Left forelimb (tissue), 1 donor: ENCODE measurements at regions not wholly inside any gene's neighbourhood (a gene's known extent, or its start where the extent isn't known, plus 50 kb on each side); places are given as distances from the start of the nearest gene placed in this dataset.

Experiments
- DNase-seq: peaks from one replicate; pipeline ENCODE4 v3.0.0-alpha.2; 2018; ENCODE audit warnings: low spot score

DNA sequence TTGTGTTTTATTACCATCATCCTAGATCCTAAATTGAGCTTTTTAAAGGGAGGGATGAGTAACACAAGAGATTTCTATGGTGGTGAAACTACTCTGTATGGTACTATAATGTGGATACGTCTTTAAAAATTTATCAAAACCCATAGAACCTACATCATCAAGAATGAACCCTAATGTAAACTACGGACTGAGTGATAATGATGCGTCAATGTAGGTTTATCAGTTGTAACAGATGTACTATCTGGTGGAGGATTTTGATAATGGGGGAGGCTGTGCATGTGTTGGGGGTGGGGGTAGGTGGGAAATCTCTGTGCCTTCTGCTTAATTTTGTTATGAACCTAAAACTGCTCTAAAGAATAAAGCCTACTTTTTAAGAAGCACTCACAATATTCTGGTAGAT is 724.1 kb upstream of the SOX9 start:
- no peak for DNase-seq

DNA sequence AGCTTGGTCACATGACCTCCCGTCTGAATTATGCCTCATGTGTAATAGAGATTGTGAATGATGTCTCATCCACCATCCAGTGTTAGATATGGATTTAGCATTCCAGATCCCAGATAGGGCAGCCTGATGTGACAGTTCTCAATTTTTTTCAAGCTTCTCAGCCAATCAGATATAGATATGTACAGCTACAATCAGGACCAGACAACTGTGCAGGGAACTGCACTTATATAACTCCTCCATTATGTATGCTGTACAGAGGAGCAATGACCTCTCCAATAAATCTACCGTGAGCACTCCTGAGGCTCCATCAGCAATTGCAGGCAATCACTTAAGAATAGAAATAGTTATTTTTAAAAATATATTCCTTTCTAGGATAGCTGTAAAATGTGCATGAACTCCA is 722.8 kb upstream of the SOX9 start:
- no peak for DNase-seq

DNA sequence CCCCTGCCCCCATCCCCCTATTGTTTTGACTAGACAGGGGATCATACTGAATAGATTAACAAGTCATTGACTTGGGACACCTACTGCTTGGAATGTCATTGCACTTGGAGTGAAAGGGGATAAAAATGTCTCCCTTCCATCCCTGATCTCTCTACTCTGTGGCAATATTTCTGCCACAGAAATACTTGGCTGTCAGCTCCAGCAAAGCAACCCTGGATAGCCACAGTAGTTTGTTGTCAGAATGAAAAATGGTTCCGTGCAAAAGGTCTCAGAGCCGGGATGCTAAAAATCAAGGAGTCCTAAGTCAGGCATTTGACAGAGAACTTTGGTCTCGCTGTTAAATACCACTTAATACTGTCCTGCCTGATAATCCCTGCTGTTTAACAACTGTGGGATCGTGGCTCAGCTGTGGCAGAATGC is 722.0 kb upstream of the SOX9 start:
- no peak for DNase-seq

DNA sequence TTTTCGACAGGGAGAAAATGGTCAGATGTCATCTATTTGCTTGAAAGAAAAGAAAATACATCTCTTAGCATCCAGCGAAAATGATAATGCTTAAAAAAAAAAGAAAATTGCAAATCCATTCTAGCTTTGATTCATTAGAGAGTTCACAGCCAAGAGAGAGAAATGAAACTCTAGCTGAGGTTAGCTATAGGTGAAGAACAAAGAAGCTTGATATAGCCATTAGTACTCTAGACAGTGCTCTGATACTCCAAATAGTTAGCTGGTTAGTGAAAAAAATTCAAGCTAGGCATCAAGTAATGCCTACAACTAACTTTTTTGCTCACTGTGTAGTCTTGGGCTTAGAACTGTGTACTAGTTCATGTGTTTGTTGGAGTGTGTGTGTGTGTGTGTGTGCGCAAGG is 721.6 kb upstream of the SOX9 start:
- no peak for DNase-seq

DNA sequence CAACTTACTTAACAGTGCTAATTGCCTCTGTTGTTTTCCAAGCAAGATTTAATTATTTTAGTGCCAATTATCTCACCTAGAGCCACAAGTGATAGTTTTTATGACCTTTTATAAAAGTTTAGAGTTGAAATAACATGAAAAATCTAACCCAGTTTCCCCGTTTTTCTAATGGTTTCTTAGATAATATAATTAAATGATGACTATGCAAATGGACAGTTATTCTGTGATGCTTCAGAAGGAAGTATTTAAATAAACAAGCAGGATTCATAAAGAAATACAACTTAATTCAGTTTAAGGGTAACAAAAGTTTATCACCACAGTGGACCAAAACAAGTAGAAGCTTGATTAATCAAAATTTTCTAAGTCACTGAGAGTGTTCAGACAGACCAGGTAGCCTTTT is 721.2 kb upstream of the SOX9 start:
- no peak for DNase-seq

DNA sequence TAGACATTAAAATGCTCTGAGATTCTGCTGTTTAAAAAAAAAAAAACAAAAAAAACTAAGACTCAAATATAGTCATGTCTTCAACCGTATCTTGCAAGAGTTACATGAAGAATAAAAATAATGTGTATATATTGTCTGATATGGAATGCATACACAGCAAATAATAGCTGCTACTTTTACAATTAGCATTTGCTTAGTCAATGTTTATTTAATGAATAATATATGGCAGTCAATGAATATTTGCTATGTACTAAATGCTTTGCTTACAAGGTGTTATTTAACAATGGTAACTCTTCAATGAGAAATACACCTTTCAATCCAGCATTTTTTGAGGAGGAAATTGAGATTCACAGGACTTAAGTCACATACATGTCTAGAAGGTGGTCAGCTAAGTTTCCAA is 718.8 kb upstream of the SOX9 start:
- DNase-seq, result no peak

DNA sequence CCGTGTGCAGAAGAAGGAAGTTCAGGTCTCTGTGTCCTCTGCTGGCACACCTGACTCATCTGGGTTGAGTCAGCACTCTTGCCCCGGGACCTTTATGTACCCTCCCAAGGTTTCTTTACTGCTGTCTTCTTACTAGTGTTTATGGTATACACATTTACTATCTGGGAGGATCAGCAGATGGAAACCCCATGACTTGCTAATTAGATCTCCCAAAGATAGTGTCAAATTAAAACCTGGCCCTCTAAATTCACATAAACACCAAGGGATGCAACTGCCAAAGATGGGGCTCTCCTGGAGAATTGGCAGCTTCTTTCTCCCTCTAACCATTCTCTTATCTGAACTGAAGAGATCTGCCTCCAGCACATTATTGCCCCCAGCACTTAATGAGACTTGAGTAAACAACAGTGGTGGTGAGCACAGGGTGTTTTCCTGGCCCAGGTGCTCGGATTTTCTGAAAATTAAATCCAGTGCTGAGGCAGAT is 718.1 kb upstream of the SOX9 start:
- no peak for DNase-seq

DNA sequence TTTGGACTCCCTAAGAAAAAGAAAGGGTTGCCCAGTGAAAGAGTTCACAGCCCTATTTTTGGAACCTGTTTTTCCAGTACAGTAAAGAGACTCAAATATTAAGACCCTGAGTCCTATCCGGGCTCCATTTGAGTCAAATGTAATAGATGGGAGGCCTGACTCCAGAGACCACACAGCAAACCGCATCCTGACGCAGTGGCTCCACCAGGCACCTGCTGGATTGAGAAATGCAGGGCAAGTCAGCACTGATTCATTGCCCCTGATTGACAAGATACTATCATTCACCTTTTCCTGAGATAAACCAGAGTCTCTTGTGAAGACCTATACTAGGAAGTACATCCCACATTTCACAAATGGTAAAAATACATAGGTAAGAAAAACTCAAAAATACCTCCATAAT is 715.7 kb upstream of the SOX9 start:
- no peak for DNase-seq

DNA sequence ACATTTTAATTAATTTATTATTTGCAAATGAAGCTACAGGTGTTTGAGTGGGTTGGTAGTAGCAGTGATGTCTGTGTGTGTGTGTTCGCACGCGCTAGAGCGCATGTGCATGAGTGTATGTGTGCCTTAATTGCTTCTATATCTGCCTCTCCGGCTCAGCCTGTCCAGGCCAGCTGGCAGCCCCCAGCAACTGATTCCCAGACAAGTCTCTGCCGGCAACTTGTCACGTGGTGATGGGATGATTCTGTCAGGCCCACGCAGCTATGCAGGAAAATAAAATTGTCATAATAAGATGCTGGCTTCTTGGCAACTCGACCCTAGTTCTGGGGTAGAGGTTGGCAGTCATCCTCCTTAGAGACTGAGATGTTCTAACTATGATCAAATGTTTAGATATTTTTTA is 712.8 kb upstream of the SOX9 start:
- DNase-seq, result no peak

DNA sequence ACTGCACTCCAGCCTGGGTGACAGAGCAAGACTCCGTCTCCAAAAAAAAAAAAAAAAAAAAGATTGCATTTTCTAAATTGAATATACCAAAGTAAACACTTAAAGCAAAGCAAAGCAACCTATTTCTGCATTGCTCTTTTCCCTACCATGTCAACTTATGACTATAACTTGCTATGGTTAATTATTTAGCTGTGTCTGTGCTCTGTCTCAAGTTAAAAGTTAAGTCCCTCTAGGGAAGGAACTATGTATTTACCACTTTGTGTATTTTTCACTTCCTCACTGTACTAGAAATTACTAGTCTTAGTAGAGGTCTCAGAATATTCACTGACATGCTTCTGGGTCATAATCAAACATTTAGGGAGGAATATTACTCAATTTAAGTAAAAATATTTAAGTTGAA is 711.7 kb upstream of the SOX9 start:
- no peak for DNase-seq

DNA sequence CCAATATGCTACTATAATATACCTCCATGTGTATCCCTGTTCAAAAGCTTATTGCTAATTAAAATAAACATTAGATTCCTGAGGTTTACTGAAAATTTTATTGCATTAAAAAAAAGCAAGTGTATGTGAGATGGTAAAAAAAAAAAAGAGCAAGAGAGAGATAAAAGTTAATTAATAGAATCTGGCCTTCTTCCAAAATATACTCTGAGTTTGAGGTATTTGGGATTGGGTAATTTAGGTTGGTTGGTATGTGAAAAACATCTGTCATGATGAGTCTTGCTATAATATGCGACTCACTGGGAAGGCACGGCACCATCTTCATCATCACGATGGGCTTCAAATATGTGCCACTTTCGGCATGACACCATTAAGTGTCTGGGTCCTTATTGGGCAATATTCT is 711.1 kb upstream of the SOX9 start:
- no peak for DNase-seq

DNA sequence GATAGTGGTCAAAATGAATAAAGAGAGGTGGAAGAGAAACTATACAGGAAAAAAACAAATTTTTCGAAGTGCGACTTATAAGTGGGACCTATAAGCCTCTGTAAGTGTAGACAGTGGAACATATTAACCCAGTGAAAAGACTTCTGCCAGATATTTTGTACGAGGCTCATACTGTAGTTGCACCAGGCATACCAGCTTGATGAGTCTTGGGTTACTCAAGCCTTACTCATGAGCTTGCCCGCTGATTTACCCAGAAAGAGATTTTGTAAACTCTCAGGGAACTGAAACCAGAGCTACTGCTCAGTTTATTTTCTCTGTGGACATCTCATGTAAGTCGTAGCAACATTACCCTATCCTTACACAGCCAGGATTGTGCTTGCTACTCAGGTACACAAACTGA is 708.0 kb upstream of the SOX9 start:
- no peak for DNase-seq

DNA sequence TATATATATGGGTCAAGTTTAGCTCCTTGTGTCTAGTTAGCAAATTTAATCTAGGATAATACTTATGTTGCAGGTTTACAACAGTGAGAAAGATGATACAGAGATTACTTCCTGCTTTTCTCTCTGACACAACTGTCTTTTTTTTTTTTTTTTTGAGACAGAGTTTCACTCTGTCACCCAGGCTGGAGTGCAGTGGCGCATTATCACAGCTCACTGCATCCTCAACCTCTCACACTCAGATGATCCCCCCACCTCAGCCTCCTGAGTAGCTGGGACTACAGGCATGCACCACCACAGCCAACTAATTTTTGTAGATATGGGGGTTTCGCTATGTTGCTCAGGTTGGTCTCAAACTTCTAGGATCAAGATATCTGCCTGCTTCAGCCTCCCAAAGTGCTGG is 706.9 kb upstream of the SOX9 start:
- DNase-seq, result no peak

DNA sequence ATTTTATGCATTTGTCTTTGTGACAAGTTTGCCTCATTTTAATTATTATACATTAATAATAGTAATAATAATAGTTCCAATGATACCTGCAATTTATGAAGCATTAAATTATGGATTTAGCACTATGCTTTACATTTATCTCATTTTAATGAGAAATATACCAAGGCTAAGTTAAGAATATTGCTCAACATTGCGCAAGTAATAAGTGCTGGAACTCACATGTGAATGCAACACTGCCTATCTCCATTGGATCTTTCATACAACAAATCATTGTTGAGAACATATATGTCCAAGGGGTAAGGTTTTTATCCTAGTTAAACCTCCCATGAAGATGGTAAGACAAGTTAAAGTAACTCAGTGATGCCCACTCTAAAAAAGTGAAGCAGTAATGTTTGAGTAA is 703.7 kb upstream of the SOX9 start:
- no peak for DNase-seq

DNA sequence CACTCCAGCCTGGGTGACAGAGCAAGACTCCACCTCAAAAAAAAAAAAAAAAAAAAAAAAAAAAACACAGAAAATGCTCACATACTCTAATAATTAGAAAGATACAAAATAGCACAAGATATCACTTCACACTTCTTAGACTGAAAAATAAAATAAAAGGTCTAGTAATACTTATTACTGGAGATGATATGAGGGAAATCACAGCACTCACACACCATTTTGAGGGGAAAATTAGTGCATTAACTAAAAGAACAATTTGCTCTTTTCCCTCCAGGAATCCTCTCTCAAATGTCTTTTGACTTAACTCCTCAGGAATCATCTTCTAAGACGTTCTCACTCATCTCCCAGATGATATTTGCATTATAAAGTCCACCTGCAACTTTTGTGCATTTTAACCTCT is 697.9 kb upstream of the SOX9 start:
- no peak for DNase-seq

DNA sequence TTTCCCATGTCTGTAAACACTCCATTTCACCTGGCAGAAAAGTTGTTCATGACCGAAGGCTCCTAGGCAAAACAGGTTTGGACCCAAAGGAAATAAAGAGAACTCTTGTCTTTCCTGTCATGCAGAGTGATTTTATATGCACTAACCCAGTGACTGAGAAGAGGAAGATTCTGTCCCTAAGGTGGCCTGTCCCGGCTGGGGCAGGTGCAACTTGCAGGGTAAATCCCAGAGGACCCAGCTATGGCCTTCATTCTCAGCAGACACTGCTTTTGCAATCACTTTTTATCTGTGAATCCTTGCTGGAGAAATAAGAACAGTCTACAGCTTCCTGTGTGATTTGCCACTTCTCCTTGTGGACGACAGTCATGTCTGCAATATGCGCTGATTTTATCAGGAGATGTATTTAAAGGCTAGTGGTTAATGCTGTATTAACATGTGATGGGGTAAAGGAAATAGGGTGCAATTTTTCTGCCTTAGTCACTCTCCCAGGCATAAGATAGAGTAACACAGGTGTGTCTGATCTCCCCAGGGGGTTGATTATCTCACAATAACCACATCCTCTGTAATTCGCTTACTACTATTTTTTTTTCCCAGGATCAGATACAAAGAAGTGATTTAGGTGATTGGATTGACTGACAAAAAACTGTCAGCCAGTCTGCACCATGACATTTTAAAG is 696.8 kb upstream of the SOX9 start:
- no peak for DNase-seq

DNA sequence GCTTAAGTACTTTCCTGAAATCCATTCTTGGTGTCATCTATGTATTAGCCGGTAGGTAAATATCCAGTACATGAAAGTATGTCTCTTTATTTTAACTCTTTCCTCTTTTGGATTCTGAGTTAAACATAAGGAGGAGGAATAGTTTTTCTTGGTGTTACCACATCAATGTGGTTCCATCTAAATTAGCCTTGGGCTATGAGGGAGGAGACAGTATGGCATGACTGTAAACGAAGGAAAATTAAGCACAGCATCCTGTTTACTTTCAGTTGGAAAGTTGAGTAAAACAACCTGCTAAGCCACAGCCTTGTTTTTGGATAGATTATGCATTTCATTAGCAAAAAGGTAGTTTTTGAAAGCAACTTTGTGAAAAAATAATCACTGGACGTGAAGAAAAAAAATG is 693.0 kb upstream of the SOX9 start:
- no peak for DNase-seq

DNA sequence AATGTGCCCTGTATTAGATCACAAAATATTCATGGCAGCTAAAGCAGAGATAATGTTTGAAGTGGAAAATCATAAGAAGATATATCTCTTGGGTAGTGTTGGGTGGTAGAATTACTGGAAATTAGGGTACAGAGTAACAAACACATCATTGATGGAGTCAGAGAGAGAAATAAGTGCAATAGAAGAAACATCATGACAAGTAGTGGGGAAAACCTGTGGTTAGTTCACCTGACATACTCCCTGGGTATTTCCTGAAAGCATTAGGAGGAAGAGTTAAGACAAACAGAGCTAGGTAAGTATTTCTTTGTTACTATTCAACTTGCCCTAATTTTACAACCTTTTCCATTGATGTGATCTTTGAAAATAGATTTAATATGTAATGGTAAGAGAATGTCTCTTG is 691.9 kb upstream of the SOX9 start:
- DNase-seq, result no peak

DNA sequence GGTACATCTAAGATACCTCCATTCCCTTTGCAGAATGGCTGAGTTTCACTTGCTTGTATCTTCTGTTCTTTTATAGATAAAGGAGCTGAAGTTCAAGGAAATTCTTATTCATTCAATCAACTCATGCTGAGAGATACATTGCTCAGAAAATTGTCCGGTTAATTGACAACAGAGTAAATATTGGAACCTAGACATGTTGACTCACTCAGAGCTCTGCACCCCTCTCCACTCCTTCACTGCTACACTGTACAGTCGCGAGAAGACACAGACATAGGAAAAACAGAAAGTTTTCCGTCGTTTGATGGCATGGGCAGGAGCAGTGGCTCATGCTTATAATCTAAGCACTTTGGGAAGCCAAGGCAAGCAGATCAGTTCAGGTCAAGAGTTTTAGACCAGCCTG is 690.5 kb upstream of the SOX9 start:
- no peak for DNase-seq

DNA sequence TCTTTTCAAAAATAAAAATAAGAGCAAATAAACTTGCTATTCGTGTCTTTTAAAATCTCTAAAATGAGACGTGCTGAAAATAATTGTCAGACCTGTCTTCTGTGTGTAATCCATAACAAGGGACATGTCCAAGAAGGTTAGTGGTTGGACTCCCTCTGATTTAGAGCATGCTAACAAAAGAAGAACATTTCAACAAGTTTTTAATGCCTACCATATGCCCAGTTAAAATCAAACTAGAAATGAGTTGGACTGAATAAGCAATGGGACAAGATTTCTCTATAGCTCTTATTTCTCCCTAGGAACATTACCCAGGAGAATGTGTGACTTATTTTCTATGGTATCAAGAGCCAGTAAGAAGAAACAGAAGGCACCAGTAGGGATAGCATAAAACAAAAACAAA is 689.7 kb upstream of the SOX9 start:
- no peak for DNase-seq

DNA sequence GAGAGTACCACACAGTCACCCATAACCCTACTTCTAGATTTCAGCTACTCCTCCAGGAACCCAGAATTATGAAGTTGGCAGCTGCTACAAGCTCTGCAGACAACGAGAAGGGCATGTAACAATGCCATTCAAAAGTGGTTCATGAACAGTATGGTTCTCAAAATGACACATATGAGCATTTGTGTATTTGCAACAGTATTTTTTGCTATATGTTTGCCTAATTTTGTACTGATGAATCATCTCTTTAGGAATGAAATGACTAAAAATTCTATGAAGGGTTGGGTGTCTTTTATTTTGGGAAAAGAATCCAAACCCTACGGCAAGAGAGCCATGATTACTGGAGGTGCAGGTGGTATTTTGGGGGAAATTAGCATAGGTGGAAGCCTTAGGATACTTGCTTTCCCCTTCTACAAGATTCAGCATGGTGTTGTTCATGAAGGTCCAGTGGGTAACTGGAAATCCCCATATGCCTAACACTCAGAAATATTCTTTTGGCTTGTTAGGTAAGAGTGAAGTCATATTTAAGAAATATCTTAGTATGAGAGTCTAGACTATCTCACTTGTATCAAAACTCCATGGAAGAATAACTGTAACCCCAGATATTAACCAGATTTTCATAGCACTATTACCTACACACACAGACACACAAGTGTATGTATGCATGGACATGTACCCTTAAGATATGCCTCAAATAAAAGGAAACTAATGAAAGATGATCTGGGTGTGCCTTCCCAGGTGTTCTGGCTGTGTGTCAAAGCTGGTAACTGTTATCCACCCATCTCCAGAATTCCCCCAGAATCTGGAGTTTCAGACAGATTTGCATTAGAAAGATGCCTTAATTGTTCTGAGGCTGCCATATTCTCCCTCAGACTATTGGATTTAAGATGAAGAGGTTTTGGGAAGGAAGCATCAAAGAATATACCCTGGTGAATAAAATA is 688.2 kb upstream of the SOX9 start:
- DNase-seq, result no peak

DNA sequence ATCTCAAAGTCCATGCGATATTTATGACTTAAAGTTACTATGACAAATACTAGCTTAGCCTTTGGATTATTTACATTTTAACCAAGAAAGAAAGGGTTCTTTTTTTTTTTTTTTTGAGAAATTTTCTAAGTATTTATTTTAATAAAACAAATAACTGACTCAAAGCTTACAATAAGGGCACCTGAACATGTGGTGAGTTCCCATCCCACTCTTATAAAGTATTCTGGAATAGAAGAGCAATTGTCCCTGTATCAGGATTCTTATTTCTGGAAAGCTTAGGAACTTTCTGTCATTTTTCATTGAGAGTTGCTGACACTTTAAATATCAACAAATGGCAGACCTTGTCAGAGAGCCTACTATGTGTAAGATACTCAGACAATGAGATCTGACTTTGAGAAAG is 686.1 kb upstream of the SOX9 start:
- DNase-seq, result no peak

DNA sequence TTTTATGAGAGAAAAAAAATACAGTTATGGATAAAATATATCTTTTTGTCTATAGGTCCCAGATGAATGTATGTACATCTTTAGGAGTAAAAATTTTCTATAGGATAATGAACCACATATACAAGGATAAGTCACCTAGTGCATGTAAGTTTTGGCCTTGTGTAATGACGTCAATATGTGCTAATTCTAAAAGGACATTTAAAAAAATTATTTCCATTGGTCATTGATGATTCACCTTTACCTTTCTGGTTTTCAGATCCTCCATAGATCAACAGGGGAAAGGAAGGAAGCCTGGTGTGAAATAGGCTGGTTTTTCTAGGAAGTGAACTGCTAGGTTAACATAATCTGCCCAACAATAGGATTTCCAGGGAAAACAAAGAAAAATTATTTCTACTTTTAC is 684.3 kb upstream of the SOX9 start:
- DNase-seq, result no peak

DNA sequence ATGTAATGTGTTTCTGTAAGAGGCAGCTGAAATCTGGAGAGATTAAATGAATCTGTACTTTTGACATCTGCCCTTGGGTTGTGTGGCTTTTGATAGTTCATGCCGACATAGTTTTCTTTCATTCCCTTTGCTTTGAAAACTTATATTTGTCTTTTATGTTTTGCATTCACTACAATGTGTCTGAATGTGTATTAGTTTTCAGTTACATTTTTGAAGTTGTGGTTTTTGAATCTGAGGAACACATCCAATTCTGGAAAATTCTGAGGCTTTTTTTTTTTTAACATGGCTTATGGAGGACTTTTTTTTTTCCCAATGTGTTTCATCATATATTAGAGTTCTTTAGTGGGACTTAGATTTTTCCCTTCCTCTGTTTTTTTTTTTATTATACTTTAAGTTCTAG is 683.7 kb upstream of the SOX9 start:
- DNase-seq, result no peak
